ENCODE measurements at regions not wholly inside any gene's neighbourhood (a gene's known extent, or its start where the extent isn't known, plus 50 kb on each side); places are given as distances from the start of the nearest gene placed in this dataset.

GRCh38 chr14:83419420-83419819, 1885.8 kb upstream of the SEL1L start:
- intact Hi-C loops (cut with micrococcal nuclease), result no loop called here
- H4K20me1 ChIP-seq (ENCODE audit: insufficient read depth, low read length), result no peaks in the 10 kb centered on the region
- H3K9me3 ChIP-seq (replicated peaks in 1 of 2; ENCODE audit: control insufficient read depth in 1 of 2, insufficient read depth in 1 of 2, low read length in 2 of 2), result no peaks in the 10 kb centered on the region
- no peak overlapping the region for H2AFZ ChIP-seq (ENCODE audit: insufficient read depth, low read depth, low read length, poor library complexity, severe bottlenecking)
- H3K27ac ChIP-seq (ENCODE audit: low read depth in 1 of 2, low read length in 2 of 2), result no peak overlapping the region
- no peak overlapping the region for H3K4me2 ChIP-seq (replicated peaks; ENCODE audit: extremely low read depth, low read length, poor library complexity, severe bottlenecking)
- TF ChIP-seq CTCF (IDR thresholded peaks at IDR 0.05), result no peak
- Mint-ChIP-seq H3K36me3 (no peaks in the 10 kb centered on the region), H3K27me3 (ENCODE audit: low read depth in 3 of 3) (peaks cover 0 to 2% (median 0%) of the 10 kb centered on the region in 3 donors), H3K4me1 (no peaks in the 10 kb centered on the region), H3K9me3 (peaks cover 0 to 3% (median 0%) of the 10 kb centered on the region in 7 donors), H3K27ac (no peak overlapping the region), H3K4me3 (no peak overlapping the region)
- no peak overlapping the region for H3K4me3 ChIP-seq (replicated peaks in 1 of 3; ENCODE audit: low read depth in 2 of 3, low read length in 3 of 3)
- no peaks in the 10 kb centered on the region for H3K36me3 ChIP-seq (replicated peaks in 1 of 2; ENCODE audit: control insufficient read depth in 1 of 2, insufficient read depth in 2 of 2, low read length in 2 of 2)
- no peak overlapping the region for H3K9ac ChIP-seq (ENCODE audit: insufficient read depth, low read length, poor library complexity, severe bottlenecking)
- H3K27me3 ChIP-seq (ENCODE audit: control insufficient read depth in 2 of 2, insufficient read depth in 2 of 2, low read length in 2 of 2), result no peaks in the 10 kb centered on the region
- no peak for DNase-seq
- no peaks in the 10 kb centered on the region for H3K4me1 ChIP-seq (ENCODE audit: control insufficient read depth in 1 of 2, insufficient read depth in 2 of 2, low read length in 2 of 2)
- 100% methylated on average over 1 of the region's 4 CpGs for WGBS (ENCODE audit: insufficient coverage)
- H3K79me2 ChIP-seq (ENCODE audit: insufficient read depth, low read length), result no peaks in the 10 kb centered on the region

DNA sequence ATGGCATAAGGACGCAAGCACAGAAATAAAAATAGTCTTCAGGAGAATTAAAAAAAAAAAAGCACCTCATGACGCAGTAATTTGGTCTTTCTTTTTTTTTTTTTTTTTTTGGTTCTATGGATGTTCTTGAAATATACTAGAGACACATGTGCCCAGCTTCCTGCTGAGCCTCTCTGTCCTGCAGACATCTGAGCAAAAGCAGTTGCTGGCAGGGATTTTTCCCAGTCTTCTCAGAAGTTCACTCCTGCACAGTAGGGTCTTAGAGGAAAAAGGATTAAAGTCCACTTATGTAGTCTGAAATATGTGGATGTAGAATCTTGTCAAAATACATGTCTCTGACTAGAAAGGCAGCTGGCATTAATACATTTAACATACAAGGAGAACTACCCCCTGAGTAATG, 1888.1 kb upstream of the SEL1L start:
- Mint-ChIP-seq H3K4me3 (no peak overlapping the region), H3K27ac (no peak overlapping the region)

More for the DNA sequence above, 1888.1 kb upstream of the SEL1L start:
- Histone ChIP-seq H3K9me3 (replicated peaks in 1 of 2; ENCODE audit: control insufficient read depth in 1 of 2, insufficient read depth in 1 of 2, low read length in 2 of 2) (no peaks in the 10 kb centered on the region), H3K36me3 (replicated peaks in 1 of 2; ENCODE audit: control insufficient read depth in 1 of 2, insufficient read depth in 2 of 2, low read length in 2 of 2) (no peaks in the 10 kb centered on the region), H3K27me3 (ENCODE audit: control insufficient read depth in 2 of 2, insufficient read depth in 2 of 2, low read length in 2 of 2) (no peaks in the 10 kb centered on the region), H3K4me2 (replicated peaks; ENCODE audit: extremely low read depth, low read length, poor library complexity, severe bottlenecking) (no peak overlapping the region), H3K27ac (ENCODE audit: low read depth in 1 of 2, low read length in 2 of 2) (no peak overlapping the region), H4K20me1 (ENCODE audit: insufficient read depth, low read length) (no peaks in the 10 kb centered on the region), H3K4me3 (replicated peaks in 1 of 3; ENCODE audit: low read depth in 2 of 3, low read length in 3 of 3) (no peak overlapping the region), H2AFZ (ENCODE audit: insufficient read depth, low read depth, low read length, poor library complexity, severe bottlenecking) (no peak overlapping the region), H3K4me1 (ENCODE audit: control insufficient read depth in 1 of 2, insufficient read depth in 2 of 2, low read length in 2 of 2) (no peaks in the 10 kb centered on the region), H3K9ac (ENCODE audit: insufficient read depth, low read length, poor library complexity, severe bottlenecking) (no peak overlapping the region), H3K79me2 (ENCODE audit: insufficient read depth, low read length) (no peaks in the 10 kb centered on the region)
- no peak for DNase-seq
- TF ChIP-seq CTCF (IDR thresholded peaks at IDR 0.05), result no peak
- intact Hi-C loops (cut with micrococcal nuclease), result no loop called here
- peaks cover 0 to 2% (median 0%) of the 10 kb centered on the region in 3 donors for H3K27me3 Mint-ChIP-seq (ENCODE audit: low read depth in 3 of 3)
- H3K4me1 Mint-ChIP-seq, result no peaks in the 10 kb centered on the region
- WGBS (ENCODE audit: insufficient coverage), result 100% methylated on average over 1 of the region's 2 CpGs
- H3K36me3 Mint-ChIP-seq, result no peaks in the 10 kb centered on the region
- peaks cover 0 to 3% (median 0%) of the 10 kb centered on the region in 7 donors for H3K9me3 Mint-ChIP-seq

All from CD14-positive monocyte (primary cell).